B cell (primary cell): ENCODE measurements at regions not wholly inside any gene's neighbourhood (a gene's known extent, or its start where the extent isn't known, plus 50 kb on each side); places are given as distances from the start of the nearest gene placed in this dataset.
"Not testable (repeated sequence)": the region's sequence is repeated elsewhere in the genome, so short reads cannot be mapped to it uniquely, and the experiment has no call there.

ENCODE experiments used
- ATAC-seq: fragments of 200-7000 bp; cut with Tn5 transposase; one replicate; pipeline ENCODE4 v1.10.0; 2021; ENCODE audit warnings: low read depth, mild to moderate bottlenecking, moderate number of reproducible peaks, moderate library complexity
- CTCF ChIA-PET: fragments of 350-600 bp; sonication (Branson Sonifier 250); formaldehyde crosslinking; loops from one replicate; lab custom pipeline; 2021; ENCODE audit warnings: antibody characterized with exemption, inconsistent platforms; lab: Charles Lee
- POLR2A ChIA-PET: fragments of 350-600 bp; sonication (Branson Sonifier 250); formaldehyde crosslinking; loops from one replicate; lab custom pipeline; 2021; ENCODE audit warnings: antibody characterized with exemption; lab: Charles Lee
- DNase-seq: peaks from one replicate; pipeline ENCODE4 v3.0.0; 2013
- H2AFZ ChIP-seq: 2 replicates; pipeline ENCODE4 v1.6.1; 2012; ENCODE audit warnings: mild to moderate bottlenecking, low read depth, low read length; ENCODE audit not compliant: insufficient read depth, poor library complexity, severe bottlenecking
- H3K27ac ChIP-seq, 2 donors: 1 replicate in 1 of 2; 2 replicates in 1 of 2; pipeline ENCODE4 v1.5.1; 2012 to 2013; ENCODE audit warnings: low read length in 2 of 2, mild to moderate bottlenecking in 2 of 2, moderate library complexity in 1 of 2
- H3K27me3 ChIP-seq, 4 experiments: fragments of 200-600 bp in 1 of 4; sonication (generic) in 1 of 4; replicated peaks in 1 of 4; 1 replicate in 2 of 4; 2 replicates in 2 of 4; pipeline versions ENCODE4 v1.6.1 to v1.7.0; 2013 to 2016; ENCODE audit warnings: low read length in 3 of 4, mild to moderate bottlenecking in 2 of 4, mixed read lengths in 1 of 4, moderate library complexity in 1 of 4; ENCODE audit not compliant: insufficient read depth in 4 of 4, control insufficient read depth in 3 of 4; ENCODE audit errors: control extremely low read depth in 1 of 4
- H3K36me3 ChIP-seq, 2 experiments: replicated peaks in 1 of 2; 1 replicate in 1 of 2; 2 replicates in 1 of 2; pipeline versions ENCODE4 v1.6.1 to v1.7.1; 2013; ENCODE audit warnings: low read length in 1 of 2; ENCODE audit not compliant: insufficient read depth in 2 of 2, control insufficient read depth in 1 of 2; ENCODE audit errors: control extremely low read depth in 1 of 2, extremely low read depth in 1 of 2
- H3K4me1 ChIP-seq, 2 donors: fragments of 200-600 bp in 1 of 2; sonication (generic) in 1 of 2; 1 replicate in 1 of 2; 2 replicates in 1 of 2; pipeline versions ENCODE4 v1.5.1 to v1.6.1; 2013 to 2017; ENCODE audit warnings: low read length in 2 of 2; ENCODE audit not compliant: control insufficient read depth in 2 of 2, insufficient read depth in 2 of 2
- H3K4me2 ChIP-seq: replicated peaks from 2 replicates; pipeline ENCODE3; 2012; ENCODE audit warnings: mild to moderate bottlenecking, low read depth, low read length; ENCODE audit not compliant: poor library complexity, severe bottlenecking
- H3K4me3 ChIP-seq, 5 experiments: fragments of 200-600 bp in 1 of 5; sonication (generic) in 1 of 5; 1 replicate in 3 of 5; 2 replicates in 2 of 5; pipeline versions ENCODE4 v1.5.1 to v1.7.0; 2011 to 2016; ENCODE audit warnings: low read length in 4 of 5, mild to moderate bottlenecking in 4 of 5, low read depth in 2 of 5, control low read depth in 1 of 5, moderate library complexity in 1 of 5; ENCODE audit not compliant: insufficient read depth in 1 of 5; ENCODE audit errors: control extremely low read depth in 1 of 5, extremely low read depth in 1 of 5
- H3K79me2 ChIP-seq: fragments of 200-600 bp; sonication (generic); one replicate; pipeline ENCODE4 v1.6.0; 2016; ENCODE audit warnings: low read length; ENCODE audit not compliant: control insufficient read depth, insufficient read depth
- H3K9ac ChIP-seq: fragments of 200-600 bp; sonication (generic); 2 replicates; pipeline ENCODE4 v1.6.1; 2017; ENCODE audit warnings: mild to moderate bottlenecking, low read length, moderate library complexity
- H3K9me3 ChIP-seq, 3 donors: one replicate each; pipeline versions ENCODE4 v1.6.1 to v1.7.1; 2013; ENCODE audit warnings: low read length in 2 of 3; ENCODE audit not compliant: control insufficient read depth in 2 of 3, insufficient read depth in 1 of 3; ENCODE audit errors: control extremely low read depth in 1 of 3
- H4K20me1 ChIP-seq: 2 replicates; pipeline ENCODE4 v1.6.0; 2012; ENCODE audit warnings: mild to moderate bottlenecking, low read length; ENCODE audit not compliant: insufficient read depth, control insufficient read depth, poor library complexity, severe bottlenecking
- H3K27ac Mint-ChIP-seq: one replicate; pipeline ENCODE4 v1.8.0; 2021; ENCODE audit warnings: mixed read lengths
- H3K27me3 Mint-ChIP-seq: one replicate; pipeline ENCODE4 v1.8.0; 2021; ENCODE audit warnings: mixed read lengths
- H3K4me1 Mint-ChIP-seq: one replicate; pipeline ENCODE4 v1.8.0; 2021; ENCODE audit warnings: mixed read lengths
- H3K4me3 Mint-ChIP-seq: one replicate; pipeline ENCODE4 v1.8.0; 2021; ENCODE audit warnings: mixed read lengths
- H3K9me3 Mint-ChIP-seq: one replicate; pipeline ENCODE4 v1.8.0; 2022; ENCODE audit warnings: mixed read lengths; ENCODE audit not compliant: insufficient read depth
- EZH2 ChIP-seq: IDR thresholded peaks from 2 replicates; pipeline ENCODE4 v1.6.1; 2012; ENCODE audit warnings: borderline replicate concordance, low read depth, mild to moderate bottlenecking, moderate library complexity, low read length; ENCODE audit not compliant: insufficient read depth, poor library complexity, severe bottlenecking
- WGBS: methylation state at CpG from one replicate; pipeline ENCODE4 v1.1.5; 2013; ENCODE audit warnings: missing lambda C conversion rate; ENCODE audit not compliant: insufficient coverage; 5-methylcytosine and 5-hydroxymethylcytosine counted together
- intact Hi-C: fragments of 100-400 bp; cut with micrococcal nuclease; formaldehyde crosslinking; loops from one replicate; pipeline ENCODE4 v1.10.0; 2022
- TF ChIP-seq, protein P1 (sequence below): fragments of 200-600 bp; IDR thresholded peaks from one replicate; pipeline ENCODE4 v1.8.0; 2022; ENCODE audit warnings: antibody characterized with exemption, mild to moderate bottlenecking

DNA sequence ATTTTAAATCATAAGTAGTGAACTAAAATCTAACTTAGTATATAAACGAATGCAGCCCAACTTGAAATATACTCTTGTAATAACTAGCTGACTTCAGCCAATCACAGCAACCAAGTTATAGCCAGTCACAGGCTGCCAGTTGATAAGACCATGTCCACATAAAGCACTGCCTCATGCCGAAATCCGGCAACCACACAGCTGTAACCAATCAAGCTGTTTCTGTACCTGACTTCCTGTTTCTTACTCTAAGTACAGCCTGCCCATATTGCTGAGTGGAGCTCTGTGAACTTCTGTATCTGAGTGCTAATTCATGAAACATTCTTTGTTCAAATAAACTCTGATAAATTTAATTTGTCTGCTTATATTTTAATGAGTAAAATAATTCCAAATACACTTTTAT, 805.3 kb upstream of the EPHA5 start:
- Histone ChIP-seq H3K27me3 (no peaks in the 10 kb centered on the region), H3K36me3 (no peaks in the 10 kb centered on the region), H3K4me2 (no peak overlapping the region), H3K9me3 (peaks cover 0 to 7% (median 0%) of the 10 kb centered on the region in 3 donors), H3K9ac (no peak overlapping the region), H3K4me3 (no peak overlapping the region), H4K20me1 (no peaks in the 10 kb centered on the region), H2AFZ (no peak overlapping the region), H3K4me1 (no peaks in the 10 kb centered on the region), H3K27ac (no peak overlapping the region), H3K79me2 (no peaks in the 10 kb centered on the region)
- intact Hi-C loops: no loop called here
- CTCF ChIA-PET: no interaction called here
- no peak for DNase-seq
- WGBS: 76% methylated on average over 3 of the region's 3 CpGs
- H3K9me3 Mint-ChIP-seq: peaks cover 7% of the 10 kb centered on the region
- POLR2A ChIA-PET: no interaction called here
- H3K27me3 Mint-ChIP-seq: no peaks in the 10 kb centered on the region
- ATAC-seq: no peak
- no peaks in the 10 kb centered on the region for H3K4me1 Mint-ChIP-seq
- TF ChIP-seq, protein P1, sequence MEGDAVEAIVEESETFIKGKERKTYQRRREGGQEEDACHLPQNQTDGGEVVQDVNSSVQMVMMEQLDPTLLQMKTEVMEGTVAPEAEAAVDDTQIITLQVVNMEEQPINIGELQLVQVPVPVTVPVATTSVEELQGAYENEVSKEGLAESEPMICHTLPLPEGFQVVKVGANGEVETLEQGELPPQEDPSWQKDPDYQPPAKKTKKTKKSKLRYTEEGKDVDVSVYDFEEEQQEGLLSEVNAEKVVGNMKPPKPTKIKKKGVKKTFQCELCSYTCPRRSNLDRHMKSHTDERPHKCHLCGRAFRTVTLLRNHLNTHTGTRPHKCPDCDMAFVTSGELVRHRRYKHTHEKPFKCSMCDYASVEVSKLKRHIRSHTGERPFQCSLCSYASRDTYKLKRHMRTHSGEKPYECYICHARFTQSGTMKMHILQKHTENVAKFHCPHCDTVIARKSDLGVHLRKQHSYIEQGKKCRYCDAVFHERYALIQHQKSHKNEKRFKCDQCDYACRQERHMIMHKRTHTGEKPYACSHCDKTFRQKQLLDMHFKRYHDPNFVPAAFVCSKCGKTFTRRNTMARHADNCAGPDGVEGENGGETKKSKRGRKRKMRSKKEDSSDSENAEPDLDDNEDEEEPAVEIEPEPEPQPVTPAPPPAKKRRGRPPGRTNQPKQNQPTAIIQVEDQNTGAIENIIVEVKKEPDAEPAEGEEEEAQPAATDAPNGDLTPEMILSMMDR: no peak
- no peak for TF ChIP-seq EZH2
- H3K27ac Mint-ChIP-seq: no peak overlapping the region
- H3K4me3 Mint-ChIP-seq: no peak overlapping the region

DNA sequence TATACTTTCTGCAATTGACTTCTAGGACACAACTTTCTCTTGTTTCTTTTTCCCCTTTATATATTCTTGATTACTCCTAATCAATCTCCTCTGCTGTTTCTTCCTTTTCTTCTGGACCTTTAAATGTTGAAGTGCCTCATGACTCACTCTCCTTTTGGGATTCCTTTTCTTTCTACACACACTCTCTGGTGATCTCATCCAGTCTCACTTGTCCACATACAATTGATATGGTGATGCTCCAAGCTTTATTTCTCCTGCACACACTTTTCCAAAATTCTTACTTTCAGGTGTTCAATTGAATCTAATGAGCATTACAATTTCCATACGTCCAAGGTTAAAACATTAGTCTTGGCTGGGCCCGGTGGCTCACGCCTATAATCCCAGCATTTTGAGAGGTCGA, 794.8 kb upstream of the EPHA5 start:
- Histone ChIP-seq H3K79me2 (no peaks in the 10 kb centered on the region), H3K36me3 (no peaks in the 10 kb centered on the region), H3K4me2 (no peak overlapping the region), H3K9ac (no peak overlapping the region), H3K4me3 (no peak overlapping the region), H4K20me1 (no peaks in the 10 kb centered on the region), H3K27me3 (no peaks in the 10 kb centered on the region), H2AFZ (no peak overlapping the region), H3K9me3 (peaks cover 0 to 3% (median 0%) of the 10 kb centered on the region in 3 donors), H3K27ac (no peak overlapping the region), H3K4me1 (no peaks in the 10 kb centered on the region)
- H3K9me3 Mint-ChIP-seq: no peaks in the 10 kb centered on the region
- H3K4me3 Mint-ChIP-seq: no peak overlapping the region
- WGBS: 80% methylated on average over 4 of the region's 4 CpGs
- TF ChIP-seq, protein P1: no peak
- no peak for TF ChIP-seq EZH2
- ATAC-seq (no peak), DNase-seq (no peak)
- H3K4me1 Mint-ChIP-seq: no peaks in the 10 kb centered on the region
- intact Hi-C loops: no loop called here
- H3K27ac Mint-ChIP-seq: no peak overlapping the region
- no peaks in the 10 kb centered on the region for H3K27me3 Mint-ChIP-seq
- ChIA-PET POLR2A (no interaction called here), CTCF (no interaction called here)

DNA sequence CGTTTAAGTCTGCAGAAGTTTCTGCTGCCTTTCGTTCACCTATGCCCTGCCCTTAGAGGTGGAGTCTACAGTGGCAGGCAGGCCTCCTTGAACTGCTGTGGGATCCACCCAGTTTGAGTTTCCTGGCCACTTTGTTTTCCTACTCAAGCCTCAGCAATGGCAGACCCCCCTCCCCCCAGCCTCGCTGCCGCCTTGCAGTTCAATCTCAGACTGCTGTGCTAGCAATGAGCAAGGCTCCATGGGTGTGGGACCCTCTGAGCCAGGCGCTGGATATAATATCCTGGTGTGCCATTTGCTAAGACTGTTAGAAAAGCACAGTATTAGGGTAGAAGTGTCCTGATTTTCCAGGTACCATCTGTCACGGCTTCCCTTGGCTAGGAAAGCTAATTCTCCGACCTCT, 792.6 kb upstream of the EPHA5 start:
- H3K27ac Mint-ChIP-seq, H3K9ac ChIP-seq, H3K4me3 Mint-ChIP-seq, CTCF ChIA-PET, H3K4me3 ChIP-seq, H3K4me2 ChIP-seq, H3K79me2 ChIP-seq, H3K27ac ChIP-seq, ATAC-seq, H3K9me3 Mint-ChIP-seq, H3K4me1 ChIP-seq, H3K9me3 ChIP-seq, H3K36me3 ChIP-seq, H3K4me1 Mint-ChIP-seq, H3K27me3 ChIP-seq, H3K27me3 Mint-ChIP-seq, H2AFZ ChIP-seq, POLR2A ChIA-PET, intact Hi-C loops, H4K20me1 ChIP-seq, DNase-seq: not testable (repeated sequence)
- 56% methylated on average over 5 of the region's 7 CpGs for WGBS
